GM12878 (cell line): ENCODE measurements at regions not wholly inside any gene's neighbourhood (a gene's known extent, or its start where the extent isn't known, plus 50 kb on each side); places are given as distances from the start of the nearest gene placed in this dataset.

Experiments used
- ATAC-seq: fragments of 200-7000 bp; cut with Tn5 transposase; 3 replicates; pipeline ENCODE4 v1.9.1; 2020; ENCODE audit warnings: mild to moderate bottlenecking, moderate library complexity
- BruUV-seq: library from RNA; stranded (reverse); fragments of 400-500 nt; replicated peaks from 2 replicates; lab custom pipeline; 2021; lab: Mats Ljungman, UMichigan
- CTCF ChIA-PET: fragments of 300-600 bp; sonication (Branson Sonifier 250); formaldehyde crosslinking; extraction: SDS; loops from one replicate; lab custom pipeline; 2021; ENCODE audit warnings: inconsistent platforms; lab: Yijun Ruan, JAX
- POLR2A ChIA-PET: fragments of 350-600 bp; formaldehyde crosslinking; extraction: SDS; loops from one replicate; lab custom pipeline; 2021; ENCODE audit warnings: inconsistent platforms; lab: Charles Lee
- RAD21 ChIA-PET: fragments of 300-600 bp; sonication (Branson Sonifier 250); formaldehyde crosslinking; loops from one replicate; lab custom pipeline; 2023; ENCODE audit warnings: antibody characterized with exemption; ENCODE audit not compliant: unreplicated experiment; lab: Charles Lee
- SMC1A ChIA-PET: fragments of 300-600 bp; sonication (Branson Sonifier 250); formaldehyde crosslinking; loops from one replicate; lab custom pipeline; 2023; ENCODE audit not compliant: unreplicated experiment, uncharacterized antibody; lab: Charles Lee
- DNase-seq: peaks from one replicate; pipeline ENCODE4 v3.0.0-alpha.2; 2011; ENCODE audit warnings: low read depth, low spot score
- FAIRE-seq: peaks from 3 replicates; lab custom pipeline; 2011; peaks lifted over from hg19 to GRCh38; lab: Jason Lieb, UNC
- H2AFZ ChIP-seq: 2 replicates; pipeline ENCODE4 v1.6.0; 2011; ENCODE audit warnings: low read depth, low read length, control low read depth; ENCODE audit not compliant: control insufficient read depth
- H3K27ac ChIP-seq: 2 replicates; pipeline ENCODE4 v1.5.1; 2011; ENCODE audit warnings: control low read depth; ENCODE audit not compliant: control insufficient read depth, insufficient read depth
- H3K27me3 ChIP-seq, 2 experiments: replicated peaks in 1 of 2; 2 replicates each; pipeline versions ENCODE4 v1.6.0 to v1.6.1; 2011; ENCODE audit warnings: low read length in 1 of 2; ENCODE audit not compliant: control insufficient read depth in 2 of 2, insufficient read depth in 2 of 2
- H3K36me3 ChIP-seq, 2 experiments: 2 replicates each; pipeline ENCODE4 v1.5.1; 2011; ENCODE audit warnings: low read length in 1 of 2; ENCODE audit not compliant: control insufficient read depth in 2 of 2, insufficient read depth in 2 of 2
- H3K4me1 ChIP-seq: 2 replicates; pipeline ENCODE4 v1.6.1; 2011; ENCODE audit warnings: mild to moderate bottlenecking, low read length, moderate library complexity, mixed read lengths; ENCODE audit not compliant: control insufficient read depth, insufficient read depth
- H3K4me2 ChIP-seq: 2 replicates; pipeline ENCODE4 v1.6.0; 2011; ENCODE audit warnings: control low read depth; ENCODE audit not compliant: control insufficient read depth, insufficient read depth
- H3K4me3 ChIP-seq: fragments of 200-600 bp; sonication (generic); 2 replicates; pipeline ENCODE4 v1.5.1; 2016
- H3K79me2 ChIP-seq: 2 replicates; pipeline ENCODE4 v1.6.0; 2011; ENCODE audit warnings: low read length; ENCODE audit not compliant: control insufficient read depth, insufficient read depth
- H3K9ac ChIP-seq: 2 replicates; pipeline ENCODE4 v1.8.0; 2011; ENCODE audit warnings: low read length, control low read depth, mixed read lengths; ENCODE audit not compliant: control insufficient read depth, insufficient read depth
- H3K9me3 ChIP-seq: replicated peaks from 3 replicates; pipeline ENCODE4 v1.5.1; 2011; ENCODE audit warnings: mild to moderate bottlenecking, low read length; ENCODE audit not compliant: control insufficient read depth, insufficient read depth
- H4K20me1 ChIP-seq: 2 replicates; pipeline ENCODE4 v1.6.0; 2011; ENCODE audit not compliant: control insufficient read depth, insufficient read depth
- EGR1 ChIP-seq, 2 experiments: IDR thresholded peaks; 1 replicate in 1 of 2; 2 replicates in 1 of 2; pipeline ENCODE4 v1.6.1; 2011 to 2012; ENCODE audit warnings: low read depth in 2 of 2, low read length in 2 of 2, borderline replicate concordance in 1 of 2, mild to moderate bottlenecking in 1 of 2, moderate library complexity in 1 of 2
- KAT2A ChIP-seq: conservative IDR thresholded peaks from 2 replicates; pipeline ENCODE4 v1.6.1; 2011; ENCODE audit warnings: low read depth, low read length; ENCODE audit not compliant: control insufficient read depth
- LARP7 ChIP-seq: fragments of 450-650 bp; IDR thresholded peaks from 2 replicates; pipeline ENCODE4 v1.6.1; 2017; ENCODE audit warnings: mild to moderate bottlenecking
- MTA2 ChIP-seq: fragments of 450-650 bp; IDR thresholded peaks from 2 replicates; pipeline ENCODE4 v1.6.1; 2016; ENCODE audit warnings: low read depth, mild to moderate bottlenecking, moderate library complexity
- RAD21 ChIP-seq: IDR thresholded peaks from 2 replicates; pipeline ENCODE4 v1.6.1; 2011; ENCODE audit warnings: mild to moderate bottlenecking, low read depth, low read length, moderate library complexity; ENCODE audit not compliant: insufficient read depth
- RFX5 ChIP-seq: IDR thresholded peaks from 2 replicates; pipeline ENCODE4 v1.6.1; 2011; ENCODE audit warnings: low read depth, low read length, improper control_type of control experiment
- SUZ12 ChIP-seq: fragments of 200-600 bp; sonication (generic); IDR thresholded peaks from one replicate; pipeline ENCODE4 v1.6.1; 2018; ENCODE audit warnings: antibody characterized with exemption, mild to moderate bottlenecking; ENCODE audit not compliant: unreplicated experiment
- TARDBP ChIP-seq: IDR thresholded peaks from 2 replicates; pipeline ENCODE4 v1.6.1; 2016; ENCODE audit warnings: borderline replicate concordance
- WGBS: methylation state at CpG from one replicate; pipeline ENCODE4 v1.1.6; 2016; ENCODE audit warnings: low lambda C conversion rate; ENCODE audit not compliant: insufficient replicate concordance, insufficient coverage; ENCODE audit errors: missing lambda C conversion rate; 5-methylcytosine and 5-hydroxymethylcytosine counted together
- in situ Hi-C: fragments of 300-500 bp; cut with MboI; formaldehyde crosslinking; loops from 9 replicates; pipeline ENCODE4 v1.14.3; 2018; ENCODE audit warnings: mixed read lengths
- intact Hi-C: fragments of 100-400 bp; cut with micrococcal nuclease; formaldehyde crosslinking; loops from one replicate; pipeline ENCODE4 v1.14.2; 2022; ENCODE audit not compliant: unreplicated experiment
- TF ChIP-seq, protein P1 (sequence below): IDR thresholded peaks from 2 replicates; pipeline ENCODE4 v1.6.1; 2011; ENCODE audit warnings: low read depth, mild to moderate bottlenecking, low read length, moderate library complexity, borderline replicate concordance; ENCODE audit errors: extremely low read depth
- TF ChIP-seq, protein P2 (sequence below): fragments of 450-650 bp; IDR thresholded peaks from 2 replicates; pipeline ENCODE4 v1.6.1; 2018; ENCODE audit warnings: mild to moderate bottlenecking, low read depth, moderate library complexity; ENCODE audit not compliant: partially characterized antibody

DNA sequence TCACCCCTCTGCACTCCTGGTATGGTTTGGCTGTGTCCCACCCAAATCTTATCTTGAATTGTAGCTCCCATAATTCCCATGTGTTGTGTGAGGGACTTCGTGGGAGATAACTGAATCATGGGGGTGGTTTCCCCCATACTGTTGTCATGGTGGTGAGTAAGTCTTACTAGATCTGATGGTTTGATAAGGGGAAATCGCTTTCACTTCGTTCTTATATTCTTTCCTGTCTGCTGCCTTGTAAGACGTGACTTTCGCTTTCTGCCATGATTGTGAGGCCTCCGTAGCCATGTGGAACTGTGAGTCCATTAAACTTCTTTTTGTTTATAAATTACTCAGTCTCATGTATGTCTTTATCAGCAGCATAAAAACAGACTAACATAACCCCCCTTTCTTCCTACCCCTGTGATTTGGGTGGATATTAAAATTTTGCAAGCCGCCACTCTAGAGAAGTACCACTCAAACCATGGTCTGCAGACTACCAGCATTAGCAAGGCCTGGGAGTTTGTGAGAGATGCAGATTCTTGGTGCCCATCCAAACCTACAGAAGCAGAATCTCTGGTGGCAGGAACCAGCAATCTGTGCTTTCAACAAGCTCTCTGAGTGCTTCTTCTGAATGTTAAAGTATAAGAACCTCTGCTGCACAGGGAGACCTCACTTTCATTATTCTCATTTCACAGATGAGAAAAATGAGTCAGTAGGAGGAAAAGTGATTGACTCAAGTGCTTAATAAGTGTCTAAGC, 999.5 kb upstream of the EEF2KMT start (continued):
- TF ChIP-seq SUZ12, result no peak
- TF ChIP-seq LARP7, result no peak
- no peak for TF ChIP-seq MTA2
- TF ChIP-seq, protein P1, sequence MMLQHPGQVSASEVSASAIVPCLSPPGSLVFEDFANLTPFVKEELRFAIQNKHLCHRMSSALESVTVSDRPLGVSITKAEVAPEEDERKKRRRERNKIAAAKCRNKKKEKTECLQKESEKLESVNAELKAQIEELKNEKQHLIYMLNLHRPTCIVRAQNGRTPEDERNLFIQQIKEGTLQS, result no peak
- TF ChIP-seq, protein P2, sequence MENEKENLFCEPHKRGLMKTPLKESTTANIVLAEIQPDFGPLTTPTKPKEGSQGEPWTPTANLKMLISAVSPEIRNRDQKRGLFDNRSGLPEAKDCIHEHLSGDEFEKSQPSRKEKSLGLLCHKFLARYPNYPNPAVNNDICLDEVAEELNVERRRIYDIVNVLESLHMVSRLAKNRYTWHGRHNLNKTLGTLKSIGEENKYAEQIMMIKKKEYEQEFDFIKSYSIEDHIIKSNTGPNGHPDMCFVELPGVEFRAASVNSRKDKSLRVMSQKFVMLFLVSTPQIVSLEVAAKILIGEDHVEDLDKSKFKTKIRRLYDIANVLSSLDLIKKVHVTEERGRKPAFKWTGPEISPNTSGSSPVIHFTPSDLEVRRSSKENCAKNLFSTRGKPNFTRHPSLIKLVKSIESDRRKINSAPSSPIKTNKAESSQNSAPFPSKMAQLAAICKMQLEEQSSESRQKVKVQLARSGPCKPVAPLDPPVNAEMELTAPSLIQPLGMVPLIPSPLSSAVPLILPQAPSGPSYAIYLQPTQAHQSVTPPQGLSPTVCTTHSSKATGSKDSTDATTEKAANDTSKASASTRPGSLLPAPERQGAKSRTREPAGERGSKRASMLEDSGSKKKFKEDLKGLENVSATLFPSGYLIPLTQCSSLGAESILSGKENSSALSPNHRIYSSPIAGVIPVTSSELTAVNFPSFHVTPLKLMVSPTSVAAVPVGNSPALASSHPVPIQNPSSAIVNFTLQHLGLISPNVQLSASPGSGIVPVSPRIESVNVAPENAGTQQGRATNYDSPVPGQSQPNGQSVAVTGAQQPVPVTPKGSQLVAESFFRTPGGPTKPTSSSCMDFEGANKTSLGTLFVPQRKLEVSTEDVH, result no peak
- no peak for TF ChIP-seq TARDBP
- TF ChIP-seq KAT2A, result no peak
- TF ChIP-seq EGR1 (IDR thresholded peaks at IDR 0.05; ENCODE audit: borderline replicate concordance in 1 of 2, low read depth in 2 of 2, low read length in 2 of 2), result no peak

DNA sequence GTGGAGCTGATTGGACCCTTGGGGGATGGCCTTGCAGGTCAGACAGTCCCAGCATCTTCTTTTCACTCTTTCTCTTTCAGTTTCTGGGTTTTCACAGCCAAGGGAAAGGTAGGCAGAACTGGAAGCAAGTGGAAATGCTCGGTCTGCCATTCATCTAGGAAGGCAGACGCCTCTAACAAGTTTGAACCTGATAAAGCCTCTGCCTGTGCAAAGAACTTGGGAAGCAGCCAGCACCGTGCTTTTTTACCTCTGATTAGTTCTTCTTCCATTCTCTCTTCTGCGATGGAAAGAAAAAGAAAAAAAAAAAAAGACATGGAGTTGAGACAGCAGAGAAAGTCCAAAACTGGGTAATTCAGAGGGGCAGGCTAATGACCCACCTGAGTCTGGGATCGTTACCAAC, 997.8 kb upstream of the EEF2KMT start:
- FAIRE-seq (no peak), ATAC-seq (no peak), DNase-seq (no peak)
- Histone ChIP-seq H3K4me1 (no peaks in the 10 kb centered on the region), H3K27me3 (no peaks in the 10 kb centered on the region), H2AFZ (no peak overlapping the region), H3K9me3 (no peaks in the 10 kb centered on the region), H3K36me3 (no peaks in the 10 kb centered on the region), H3K4me2 (no peak overlapping the region), H4K20me1 (no peaks in the 10 kb centered on the region), H3K4me3 (no peak overlapping the region), H3K9ac (no peak overlapping the region), H3K79me2 (no peaks in the 10 kb centered on the region), H3K27ac (no peak overlapping the region)
- 10% methylated on average over 5 of the region's 5 CpGs for WGBS
- CTCF ChIA-PET, result no interaction called here
- intact Hi-C loops (no loop called here), in situ Hi-C loops (no loop called here)
- SMC1A ChIA-PET, result no interaction called here
- BruUV-seq, result no TSS peak
- POLR2A ChIA-PET, result no interaction called here
- TF ChIP-seq RAD21, result no peak
- TF ChIP-seq RFX5, result no peak
- RAD21 ChIA-PET, result no interaction called here
